ENCODE measurements at regions not wholly inside any gene's neighbourhood (a gene's known extent, or its start where the extent isn't known, plus 50 kb on each side); places are given as distances from the start of the nearest gene placed in this dataset.

DNA sequence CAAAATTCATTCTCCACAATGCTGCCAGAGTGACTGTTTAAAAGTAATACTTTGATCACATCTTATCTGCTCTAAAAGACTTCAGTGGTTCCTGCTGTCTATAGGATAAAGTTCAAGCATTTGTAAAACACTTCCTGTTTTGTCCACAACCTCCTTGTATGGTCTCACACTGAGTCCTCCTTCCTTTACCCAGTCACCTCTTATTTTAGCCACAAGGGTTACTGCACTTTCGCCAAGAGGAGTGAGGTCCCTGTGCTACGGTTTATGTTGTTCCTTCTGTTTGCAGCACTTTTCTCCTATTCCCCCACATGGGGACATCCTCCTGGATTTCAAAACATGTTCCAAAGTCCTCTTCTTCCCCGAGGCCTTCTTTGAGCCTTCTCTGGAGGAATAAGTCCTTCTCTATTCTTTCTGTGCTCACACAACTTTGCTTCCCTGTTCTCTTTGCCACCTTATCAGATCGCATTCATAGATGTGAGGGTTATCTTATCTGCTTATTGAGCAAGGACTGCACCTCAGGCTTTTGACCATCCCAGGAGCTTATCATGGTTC is 112.2 kb upstream of the NABP1 start:
- DNase-seq: no peak

DNA sequence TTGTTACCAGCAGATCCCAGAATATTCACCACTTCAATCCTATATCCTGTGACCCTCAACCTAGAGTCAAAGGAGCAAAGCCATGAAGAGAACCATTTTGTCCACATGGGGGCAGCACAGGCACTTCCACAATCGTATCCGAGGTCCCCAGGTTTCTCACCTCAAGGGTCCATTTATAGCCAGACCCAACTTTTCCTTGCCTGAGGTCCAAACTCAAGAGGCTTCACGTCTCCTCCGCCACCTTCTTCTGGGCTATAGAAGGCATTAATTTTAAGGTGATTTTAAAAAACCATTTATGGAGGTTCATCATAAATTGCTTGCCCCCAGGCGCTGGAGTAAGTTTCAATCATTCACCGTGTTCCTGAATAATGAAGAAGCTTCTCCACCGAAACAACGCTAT is 111.6 kb upstream of the NABP1 start:
- DNase-seq: peak; percentile 74

DNA sequence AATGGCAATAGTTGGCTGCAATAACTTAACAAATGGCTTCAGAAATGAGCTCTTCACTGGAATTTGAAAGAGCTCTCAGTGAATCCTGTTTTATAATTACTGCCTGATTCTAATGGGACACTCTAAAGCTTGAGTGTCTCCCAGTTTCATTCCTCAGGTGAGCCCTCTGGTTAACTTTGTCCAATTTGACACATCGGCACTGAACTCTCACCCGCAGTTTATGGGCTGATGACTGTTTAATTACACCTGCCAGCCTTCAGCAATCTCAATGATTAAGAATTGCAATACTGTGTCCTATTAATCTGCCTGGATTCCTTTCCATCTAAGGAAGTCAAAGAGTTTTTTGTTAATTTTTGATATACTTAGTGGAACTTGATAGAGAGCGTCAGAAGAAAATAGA is 110.7 kb upstream of the NABP1 start:
- DNase-seq: no peak

DNA sequence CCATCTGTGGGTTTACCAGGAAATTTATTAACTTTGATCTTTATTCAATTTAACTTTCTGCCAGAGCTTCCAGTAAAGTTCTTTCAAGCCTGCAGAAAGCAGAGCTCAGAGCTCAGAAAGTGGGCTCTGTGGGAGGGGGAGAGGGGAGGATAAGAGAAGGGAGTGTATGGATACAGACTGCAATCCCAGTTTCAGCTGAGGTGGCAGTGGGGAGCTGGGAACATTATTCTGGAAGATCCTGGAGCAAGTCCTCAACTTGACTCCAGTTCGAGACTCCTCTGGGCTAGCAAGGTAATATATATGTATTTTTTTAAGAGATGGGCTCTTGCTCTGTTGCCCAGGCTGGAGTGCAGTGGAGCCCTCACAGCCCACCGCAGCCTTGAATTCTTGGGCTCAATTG is 108.9 kb upstream of the NABP1 start:
- DNase-seq: no peak

DNA sequence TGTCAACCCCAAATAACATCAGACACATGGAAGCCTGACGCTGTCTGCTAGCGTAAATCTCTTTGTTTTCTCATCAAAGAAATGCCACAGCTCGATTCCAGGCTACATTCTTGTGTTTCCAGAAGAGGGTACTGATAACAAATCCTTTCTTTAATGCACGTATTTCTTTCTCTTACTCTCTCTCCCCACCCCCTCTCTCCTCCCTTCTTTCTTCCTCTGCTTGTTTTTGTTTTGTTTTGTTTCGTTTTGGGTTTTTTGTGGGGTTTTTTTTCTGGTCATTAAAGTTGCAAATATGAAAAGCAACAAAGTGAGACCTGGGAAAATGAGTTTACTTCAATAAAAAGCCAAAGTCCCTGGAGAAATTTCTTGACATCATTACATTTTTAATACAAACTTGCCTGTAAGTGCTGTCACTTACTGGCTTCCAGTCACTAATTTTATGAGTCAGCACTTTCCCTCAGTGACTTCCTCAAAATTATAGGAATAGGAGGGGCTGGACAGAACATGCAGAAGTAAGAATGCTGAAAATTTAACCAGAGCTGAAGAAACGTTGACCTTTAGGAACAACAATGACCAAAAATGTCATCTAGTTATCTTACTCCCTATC is 106.7 kb upstream of the NABP1 start:
- DNase-seq: peak; percentile 70

DNA sequence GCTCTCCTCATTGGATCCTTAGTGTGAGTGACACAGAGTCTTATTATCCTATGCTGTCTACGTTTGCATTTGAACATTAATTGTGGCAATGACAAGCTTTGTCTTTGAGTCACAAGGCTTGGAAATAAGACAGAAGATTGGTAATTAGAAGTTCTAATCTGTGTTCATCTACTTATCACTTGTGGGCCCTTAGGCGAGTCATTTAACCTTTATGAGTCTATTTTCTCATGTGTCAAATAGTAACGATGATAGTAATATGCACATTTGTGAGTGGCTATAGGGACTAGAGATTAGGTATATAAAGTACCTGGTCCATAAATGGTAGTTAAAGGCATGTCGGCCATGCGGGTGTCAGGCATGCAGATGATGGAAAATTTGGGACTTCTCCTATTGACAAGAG is 105.6 kb upstream of the NABP1 start:
- DNase-seq: no peak

DNA sequence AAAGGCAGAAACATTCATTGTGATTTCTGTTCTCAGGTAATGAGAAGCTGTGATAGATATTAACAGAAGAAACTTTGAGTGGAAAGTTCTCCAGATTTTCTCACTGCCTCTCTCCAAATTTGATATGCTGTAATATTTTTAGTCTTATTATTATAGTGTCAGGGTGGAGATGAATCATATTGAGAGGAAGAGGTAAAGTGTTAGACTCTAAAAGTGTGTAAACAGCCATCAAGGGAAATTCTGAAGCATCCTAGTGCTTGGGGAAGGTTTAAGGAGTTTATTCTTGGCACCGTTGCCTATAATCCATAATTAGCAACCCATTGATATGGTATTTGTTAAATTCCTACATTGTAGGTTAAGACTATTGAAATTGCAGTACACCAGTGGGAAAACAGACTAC is 104.7 kb upstream of the NABP1 start:
- no peak for DNase-seq

DNA sequence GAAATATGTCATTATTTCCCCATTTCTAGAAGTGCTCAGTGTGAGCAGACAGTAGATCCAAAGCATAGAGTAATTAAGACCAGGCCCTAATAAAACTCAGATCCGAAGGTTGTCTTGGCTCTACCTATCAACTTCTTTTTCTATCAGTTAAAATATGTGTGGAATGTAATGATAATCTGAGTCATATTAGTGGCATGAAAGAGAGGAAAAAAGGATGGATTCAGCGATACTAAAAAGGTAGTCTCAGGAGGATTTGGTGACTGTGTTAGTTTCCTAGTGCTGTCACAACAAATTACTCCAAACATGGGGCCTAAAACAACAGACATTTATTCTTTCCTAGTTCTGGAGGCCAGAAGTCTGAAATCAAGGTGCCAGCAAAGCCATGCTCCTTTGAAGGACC is 103.7 kb upstream of the NABP1 start:
- DNase-seq: no peak

DNA sequence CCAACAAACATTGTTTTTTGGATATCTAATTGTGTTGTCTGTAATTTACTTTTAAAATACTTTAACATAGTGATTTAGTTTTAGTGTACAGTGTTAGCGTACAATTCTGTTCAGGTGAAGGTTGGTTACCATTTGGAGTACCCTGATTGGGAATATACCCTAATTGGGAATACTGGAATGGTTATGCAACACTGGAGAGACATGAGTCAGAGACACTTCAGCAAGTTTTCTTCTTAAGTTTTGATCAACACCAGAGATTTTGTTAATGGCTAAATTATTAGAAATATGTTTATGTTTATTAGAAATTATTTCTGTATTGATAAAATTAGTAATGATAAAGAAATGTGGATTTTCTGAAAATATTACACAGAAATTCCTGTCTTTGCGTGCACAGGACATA is 100.3 kb upstream of the NABP1 start:
- DNase-seq: no peak

DNA sequence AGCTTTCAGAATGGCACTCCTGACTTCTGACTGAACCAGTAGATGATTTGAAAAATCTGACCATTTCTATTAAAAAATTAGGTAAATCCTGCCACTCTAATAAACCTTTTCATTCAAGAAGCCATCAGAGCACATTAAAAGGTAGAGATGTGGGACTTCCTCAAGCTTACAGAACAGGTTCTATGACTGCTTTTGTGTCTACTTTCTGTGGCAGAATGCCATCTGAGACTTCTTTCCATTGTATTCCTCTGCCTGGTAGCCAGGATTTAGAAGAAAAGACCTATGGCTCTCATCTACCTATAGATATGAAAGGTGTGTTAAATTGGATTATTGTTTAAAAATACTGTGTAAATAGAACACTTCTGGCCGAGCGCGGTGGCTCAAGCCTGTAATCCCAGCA is 99.9 kb upstream of the NABP1 start:
- no peak for DNase-seq

DNA sequence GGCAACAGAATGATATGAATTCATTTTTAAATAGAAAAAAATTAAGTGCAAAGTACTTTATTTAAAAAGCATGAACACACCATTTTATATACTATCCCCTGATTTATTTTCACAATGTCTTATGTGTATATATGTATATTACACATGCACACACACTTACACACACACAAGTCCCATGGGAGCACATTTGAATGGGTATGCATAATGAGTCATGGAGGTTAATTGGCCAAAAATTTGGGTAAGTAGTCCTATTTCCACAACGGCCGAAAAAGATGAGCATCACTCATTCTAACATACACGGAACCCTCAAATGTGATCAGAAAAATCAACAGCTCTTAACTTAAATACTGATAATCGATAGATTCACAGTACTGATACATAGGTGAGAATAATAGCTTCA is 97.4 kb upstream of the NABP1 start:
- no peak for DNase-seq

DNA sequence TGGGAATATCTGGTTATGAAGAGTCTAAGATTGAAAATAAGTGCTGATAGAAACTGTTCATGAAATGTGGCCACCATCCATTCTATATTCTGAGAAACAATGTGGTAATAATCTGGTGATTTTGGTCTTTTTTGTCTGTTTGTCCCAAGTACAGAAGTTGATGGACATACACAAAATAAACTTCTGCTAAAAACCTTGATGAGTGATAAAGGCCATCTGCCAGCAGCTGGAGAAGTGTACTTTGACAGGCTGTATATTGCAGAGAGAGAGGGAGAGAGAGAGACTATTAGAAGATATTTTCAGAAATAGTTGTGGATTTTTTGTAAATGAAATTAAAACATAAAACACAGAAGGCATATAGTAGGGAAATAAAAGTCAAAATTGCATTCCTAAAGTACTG is 96.9 kb upstream of the NABP1 start:
- DNase-seq: no peak

DNA sequence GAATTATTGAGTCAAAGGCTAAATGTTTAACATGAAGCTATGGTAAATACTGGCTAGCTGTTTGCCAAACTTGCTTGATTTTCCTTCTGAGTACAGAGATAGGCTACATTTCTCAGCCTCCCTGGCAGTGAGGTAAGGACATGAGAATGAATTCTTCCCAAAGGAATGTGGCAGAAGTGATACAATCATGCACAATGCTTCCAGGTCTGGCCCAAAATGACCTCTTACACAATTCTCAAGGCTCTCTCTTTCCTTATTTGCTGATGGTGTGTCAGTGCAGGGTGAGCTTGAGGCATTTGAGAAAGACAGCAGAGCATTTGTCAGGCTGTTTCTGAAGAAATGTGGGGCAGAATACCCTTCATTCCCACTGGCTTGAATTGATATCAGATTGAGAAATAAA is 95.6 kb upstream of the NABP1 start:
- DNase-seq: no peak

DNA sequence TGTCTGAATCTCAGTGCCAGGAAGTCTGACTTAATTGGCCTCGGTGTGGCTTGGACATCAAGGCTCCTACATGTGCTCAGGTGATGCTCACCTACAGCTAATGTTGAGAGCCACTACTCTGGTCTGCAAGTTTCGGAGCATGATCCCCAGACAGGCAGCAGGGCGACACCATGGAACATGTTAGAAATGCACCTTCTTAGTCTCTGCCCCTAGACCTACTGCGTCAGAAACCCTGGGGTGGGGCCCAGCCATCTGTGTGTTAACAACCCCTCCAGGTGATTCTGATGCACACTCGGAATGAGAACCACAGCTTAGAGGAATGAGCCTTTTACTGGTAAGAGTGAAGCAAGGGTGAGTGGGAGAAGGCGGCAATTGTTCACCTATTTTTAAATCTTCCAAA is 86.9 kb upstream of the NABP1 start:
- DNase-seq: no peak

DNA sequence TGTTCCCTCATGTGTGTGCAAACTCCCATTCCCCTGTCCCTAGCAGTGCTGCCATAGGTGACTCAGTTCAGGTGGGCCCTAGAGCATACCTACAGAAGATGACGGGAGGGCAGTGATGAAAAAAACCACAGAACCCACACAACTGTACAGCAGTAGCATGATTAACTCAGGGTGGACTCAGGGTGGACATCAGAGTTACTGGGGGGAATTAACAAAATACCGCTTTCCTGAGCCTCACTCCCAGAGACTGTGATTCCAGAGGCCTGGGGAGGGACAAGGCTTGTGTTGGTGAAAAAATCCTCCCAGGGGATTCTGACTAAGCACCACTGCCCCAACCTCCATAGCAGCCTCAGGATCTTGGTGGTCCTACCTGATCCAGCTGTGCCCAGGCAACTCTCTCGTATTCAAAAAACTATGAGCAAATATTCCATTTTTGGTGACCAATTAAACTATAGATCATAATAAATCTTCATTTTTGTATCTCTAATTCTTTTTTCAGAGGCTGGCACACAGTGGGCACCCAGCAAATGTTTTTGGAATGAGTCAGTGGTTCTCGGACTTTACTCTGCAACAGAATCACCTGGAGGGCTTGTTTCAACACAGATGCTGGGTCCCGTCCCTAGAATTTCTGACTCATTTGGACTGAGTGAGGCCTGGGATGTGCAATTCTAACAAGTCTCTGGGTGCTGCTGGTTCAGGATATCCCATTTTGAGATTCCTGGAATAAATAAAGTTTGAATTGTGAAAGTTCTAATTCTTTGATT is 84.1 kb upstream of the NABP1 start:
- DNase-seq: no peak

DNA sequence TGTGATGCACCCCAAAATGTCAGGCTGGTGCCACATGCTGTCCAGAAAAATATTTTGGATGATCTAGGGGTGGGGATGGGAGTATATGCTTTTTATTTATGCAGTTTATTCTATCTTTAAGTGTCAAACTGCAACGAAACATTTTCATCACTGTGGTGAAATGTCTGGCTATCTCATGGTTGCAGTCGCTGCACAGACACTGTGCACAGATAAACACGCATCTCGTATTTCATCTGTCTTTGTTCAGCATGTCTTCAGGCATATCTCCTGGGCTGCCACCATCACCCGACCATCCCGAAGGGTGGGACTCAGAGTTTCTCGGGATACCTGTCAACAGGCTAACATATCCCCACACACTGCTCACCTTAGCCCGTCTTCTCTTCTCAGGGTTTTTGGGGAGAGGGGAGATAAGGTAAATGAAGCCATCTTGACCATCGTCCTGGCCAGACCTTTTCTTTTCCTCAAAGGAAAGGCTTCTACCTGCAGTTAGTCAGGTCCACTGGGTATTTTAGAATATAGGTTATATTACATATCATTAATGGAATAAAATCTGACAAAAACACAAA is 80.7 kb upstream of the NABP1 start:
- DNase-seq: no peak

DNA sequence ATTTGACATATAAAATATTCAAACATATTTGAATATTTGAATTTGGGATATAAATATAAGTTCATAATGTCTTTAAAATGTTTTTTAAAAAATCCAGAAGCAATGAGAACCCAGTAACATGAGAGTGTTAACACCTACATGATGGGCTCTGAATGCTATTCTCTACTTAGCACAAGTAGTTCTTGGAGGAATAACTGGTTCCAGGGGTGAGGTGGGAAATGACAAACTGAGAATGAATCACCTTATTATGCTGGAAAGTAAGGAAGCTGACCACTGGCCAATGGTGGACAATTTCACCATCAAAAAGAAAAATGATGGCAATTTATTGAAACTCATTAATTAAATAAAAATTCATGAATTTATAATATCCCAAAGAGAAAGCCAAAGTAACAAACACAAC is 79.6 kb upstream of the NABP1 start:
- DNase-seq: no peak

DNA sequence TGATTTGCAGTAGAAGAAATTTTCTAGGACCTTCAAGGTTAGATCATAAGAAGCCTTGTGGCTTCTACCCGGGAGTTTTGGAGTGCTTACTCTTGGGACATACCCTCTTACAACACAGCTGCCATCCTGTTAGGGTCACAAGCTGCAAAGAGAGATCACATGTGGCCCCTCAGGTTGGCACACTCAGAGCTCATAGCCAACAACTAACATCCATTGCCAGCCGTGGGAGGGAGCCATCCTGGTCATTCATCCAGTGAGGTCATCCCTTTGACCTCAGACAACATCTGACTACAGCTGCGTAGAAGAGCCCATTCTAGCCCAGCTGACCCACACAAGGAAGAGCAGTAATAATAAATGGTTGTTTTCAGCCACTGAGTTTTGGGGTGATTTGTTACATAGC is 76.9 kb upstream of the NABP1 start:
- DNase-seq: no peak

DNA sequence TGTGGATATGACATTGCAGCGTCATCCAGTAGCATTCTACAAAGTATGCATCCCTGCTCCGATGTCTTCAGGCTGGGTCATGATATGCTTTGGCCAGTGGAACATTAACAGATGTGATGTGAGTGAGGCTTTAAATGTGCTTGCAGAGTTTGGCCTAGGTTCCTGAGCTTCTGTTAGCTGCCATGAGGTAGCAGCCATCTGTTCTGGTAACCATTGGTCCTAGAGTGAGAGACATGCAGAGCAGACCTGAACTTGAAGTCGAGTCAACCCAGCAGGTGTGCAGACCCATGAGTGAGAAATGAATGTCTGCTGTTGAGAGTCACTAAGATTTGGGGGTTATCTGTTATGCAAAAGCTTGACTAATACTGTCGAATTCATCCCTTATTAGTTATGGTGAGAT is 73.8 kb upstream of the NABP1 start:
- no peak for DNase-seq

DNA sequence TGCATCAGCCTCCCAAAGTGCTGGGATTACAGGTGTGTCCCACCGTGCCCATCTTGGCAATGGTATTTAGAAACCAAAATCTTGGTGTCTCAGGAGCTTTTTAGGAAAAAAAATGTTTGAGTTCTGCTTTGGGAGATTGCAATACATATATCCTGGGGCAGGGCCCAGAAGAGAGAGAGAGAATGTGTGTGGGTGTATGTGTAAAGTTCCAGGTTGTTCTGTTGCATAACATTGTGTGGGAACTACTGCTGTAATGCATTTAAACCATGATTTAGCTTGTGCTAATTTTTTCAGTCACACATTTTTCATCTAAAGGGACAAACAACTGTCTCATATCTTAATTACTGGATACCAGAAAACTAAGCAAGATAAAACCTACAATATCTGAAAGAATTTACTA is 70.8 kb upstream of the NABP1 start:
- DNase-seq: no peak

DNA sequence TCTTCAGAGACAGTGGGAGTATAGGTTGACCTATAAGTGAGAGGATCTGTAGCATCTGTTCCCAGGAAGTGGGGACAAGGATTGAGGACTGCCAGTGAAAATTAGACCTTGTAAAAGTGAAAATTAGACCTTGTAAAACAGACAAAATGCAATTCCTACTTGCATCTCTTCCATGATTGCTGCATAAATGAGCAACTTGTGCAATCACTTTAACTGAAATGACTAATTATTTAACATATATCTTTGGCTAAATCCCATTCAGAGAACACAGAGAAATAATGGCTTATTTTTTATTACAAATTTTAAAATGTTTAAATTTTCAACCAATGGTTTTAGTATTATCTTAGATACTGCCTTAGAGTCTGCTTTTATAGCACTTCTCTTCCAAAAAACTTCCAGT is 67.2 kb upstream of the NABP1 start:
- no peak for DNase-seq

DNA sequence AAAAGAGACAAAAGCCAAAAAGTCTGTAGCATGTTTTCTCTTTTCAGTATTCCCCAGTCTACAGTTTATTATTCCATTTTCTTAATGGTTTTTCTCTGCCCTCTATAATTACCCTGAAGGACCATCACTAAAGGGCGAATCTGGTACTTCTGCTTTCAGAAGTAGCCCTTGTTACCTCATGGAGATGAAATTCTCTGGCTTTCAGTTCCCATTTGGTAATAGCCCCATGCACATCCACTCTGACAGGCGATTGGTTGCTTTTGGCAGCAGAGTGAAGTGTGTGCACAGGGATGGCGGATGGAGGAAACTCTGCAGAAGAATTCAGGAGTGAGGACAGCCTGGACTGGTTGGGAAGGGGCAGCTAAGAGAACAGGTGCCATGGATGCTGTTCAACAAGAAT is 66.3 kb upstream of the NABP1 start:
- no peak for DNase-seq

DNA sequence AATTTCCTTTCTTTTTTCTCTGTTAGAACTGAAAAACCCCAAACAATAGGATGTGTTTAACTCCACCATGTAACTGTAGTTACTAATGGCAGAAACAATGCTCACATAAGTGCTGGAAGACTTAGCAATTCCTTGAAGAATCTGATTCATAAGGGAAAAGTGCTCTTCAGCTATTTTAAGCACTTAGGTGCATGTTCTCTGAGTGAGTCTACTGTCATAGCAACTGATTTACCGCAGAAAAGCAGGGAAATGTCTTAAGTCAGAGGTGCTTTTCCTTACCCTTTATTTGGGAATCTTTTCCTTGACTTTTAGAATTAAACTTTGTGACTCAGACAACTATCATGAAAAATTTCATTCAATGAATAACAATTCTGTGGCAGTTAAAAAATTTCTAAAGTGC is 65.4 kb upstream of the NABP1 start:
- DNase-seq: no peak

DNA sequence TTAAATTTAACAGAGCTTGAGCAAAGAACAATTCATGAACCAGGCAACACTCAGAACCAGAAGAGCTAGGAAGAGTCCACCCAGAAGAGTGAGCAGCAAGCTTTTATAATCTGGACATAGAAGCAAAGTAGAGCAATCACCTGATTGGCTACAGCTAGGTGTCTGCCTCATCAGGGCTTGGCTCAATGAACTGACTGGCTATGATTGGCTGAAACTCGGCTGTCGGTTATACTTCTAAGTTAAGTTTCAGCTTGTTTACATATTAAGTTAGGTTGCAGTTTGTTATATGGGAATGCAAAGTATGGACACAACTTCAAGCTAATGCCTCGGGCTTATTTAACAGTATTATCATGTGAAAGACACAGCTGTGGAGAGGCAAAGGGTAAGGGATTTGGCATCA is 63.2 kb upstream of the NABP1 start:
- DNase-seq: no peak

DNA sequence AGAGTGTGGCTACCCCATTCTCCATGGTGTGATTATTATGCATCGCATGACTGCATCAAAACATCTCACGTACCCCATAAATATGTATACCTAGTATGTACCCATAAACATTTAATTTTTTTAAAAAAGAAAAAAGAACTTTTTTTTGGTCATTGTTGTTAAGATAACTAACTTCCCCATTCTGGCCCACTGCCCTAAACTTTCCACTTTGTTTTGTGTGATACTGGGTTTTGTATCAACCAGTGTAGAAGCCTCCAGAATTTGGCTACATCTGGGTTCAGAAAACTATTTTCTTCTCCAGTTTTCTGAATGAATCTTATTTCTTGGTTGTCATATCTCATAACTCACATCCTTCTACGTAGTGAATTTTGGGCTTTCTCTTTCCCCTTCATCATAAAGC is 62.3 kb upstream of the NABP1 start:
- DNase-seq: no peak

Data from CD4-positive, alpha-beta T cell treated with Interleukin-12 subunit alpha and Interleukin-12 subunit beta, for 1 hour (primary cell).